HG03457 (cell line): ENCODE measurements at regions not wholly inside any gene's neighbourhood (a gene's known extent, or its start where the extent isn't known, plus 50 kb on each side); places are given as distances from the start of the nearest gene placed in this dataset.

Source experiments
- ATAC-seq: cut with Tn5 transposase; IDR thresholded peaks from one replicate; pipeline ENCODE4 v1.9.1; 2021; ENCODE audit warnings: moderate number of reproducible peaks; ENCODE audit not compliant: unreplicated experiment

DNA sequence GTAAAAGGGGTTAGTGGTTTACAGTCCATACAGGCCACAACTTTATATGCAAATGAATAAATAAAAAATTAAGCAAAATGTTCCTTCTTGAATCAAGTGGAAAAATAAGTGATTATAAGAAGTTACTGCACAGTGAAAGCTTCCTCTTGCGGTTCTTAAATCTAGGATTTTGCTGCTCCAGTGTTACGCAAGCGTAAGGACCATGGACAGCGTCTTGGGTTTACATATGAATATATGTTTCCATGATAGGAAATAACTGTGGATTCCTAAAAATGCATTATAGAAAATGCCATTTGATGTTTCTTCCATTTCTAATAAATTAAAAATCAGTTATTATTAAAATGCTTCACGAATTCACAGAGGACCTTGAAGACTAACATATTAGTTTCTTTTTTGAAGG lies 176.6 kb upstream of the POU3F2 start:
- no peak for ATAC-seq

DNA sequence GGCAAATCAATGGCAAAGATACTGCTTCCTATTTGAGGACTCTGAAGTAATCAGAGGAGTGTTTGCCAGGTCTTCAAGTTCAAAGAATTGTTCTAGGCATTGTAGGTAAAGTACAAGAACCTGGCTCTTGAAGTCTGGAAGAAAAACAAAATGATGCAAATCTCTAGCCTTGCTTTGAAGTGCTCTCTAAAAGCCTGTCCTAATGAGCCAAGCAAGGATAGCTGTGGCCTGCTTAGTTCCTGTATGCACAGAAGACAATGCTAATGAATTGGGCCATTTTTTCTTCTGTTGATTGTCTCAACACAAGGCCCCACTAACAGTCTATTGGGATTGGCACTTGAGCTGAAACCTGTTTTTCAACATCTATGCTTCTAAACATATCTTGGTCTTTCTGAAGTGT lies 165.0 kb upstream of the POU3F2 start:
- no peak for ATAC-seq

DNA sequence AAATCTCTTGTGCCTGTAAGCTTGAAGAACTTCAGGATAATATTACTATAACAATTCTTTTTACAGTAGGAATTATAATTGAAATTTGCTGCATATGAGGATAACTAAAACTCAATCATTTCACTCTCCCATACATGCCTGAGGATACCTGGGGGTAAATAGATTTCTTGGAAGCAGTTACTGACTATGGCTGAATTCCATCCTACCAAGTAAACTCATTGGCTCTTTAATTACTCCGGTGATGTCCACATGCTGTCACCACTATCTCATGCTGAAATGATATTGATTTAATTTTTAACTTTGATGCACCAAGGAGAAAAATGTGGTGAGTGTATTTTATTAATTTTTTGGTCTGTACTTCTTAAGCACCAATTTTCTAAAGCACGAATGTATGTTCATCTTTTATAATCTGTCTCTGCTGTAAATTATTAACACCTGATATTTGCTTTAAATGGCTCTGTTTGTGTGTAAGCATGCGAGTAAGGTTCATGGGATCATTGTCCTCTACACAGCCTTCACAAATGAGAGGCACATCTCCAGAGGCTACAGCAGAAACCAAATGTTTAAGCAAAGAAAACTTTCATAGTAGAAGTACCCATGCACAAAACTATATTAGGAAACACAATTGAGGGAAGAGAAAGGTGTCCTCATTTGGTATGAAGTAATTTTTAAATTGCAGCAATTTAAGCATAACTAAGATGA lies 164.2 kb upstream of the POU3F2 start:
- ATAC-seq, result no peak

DNA sequence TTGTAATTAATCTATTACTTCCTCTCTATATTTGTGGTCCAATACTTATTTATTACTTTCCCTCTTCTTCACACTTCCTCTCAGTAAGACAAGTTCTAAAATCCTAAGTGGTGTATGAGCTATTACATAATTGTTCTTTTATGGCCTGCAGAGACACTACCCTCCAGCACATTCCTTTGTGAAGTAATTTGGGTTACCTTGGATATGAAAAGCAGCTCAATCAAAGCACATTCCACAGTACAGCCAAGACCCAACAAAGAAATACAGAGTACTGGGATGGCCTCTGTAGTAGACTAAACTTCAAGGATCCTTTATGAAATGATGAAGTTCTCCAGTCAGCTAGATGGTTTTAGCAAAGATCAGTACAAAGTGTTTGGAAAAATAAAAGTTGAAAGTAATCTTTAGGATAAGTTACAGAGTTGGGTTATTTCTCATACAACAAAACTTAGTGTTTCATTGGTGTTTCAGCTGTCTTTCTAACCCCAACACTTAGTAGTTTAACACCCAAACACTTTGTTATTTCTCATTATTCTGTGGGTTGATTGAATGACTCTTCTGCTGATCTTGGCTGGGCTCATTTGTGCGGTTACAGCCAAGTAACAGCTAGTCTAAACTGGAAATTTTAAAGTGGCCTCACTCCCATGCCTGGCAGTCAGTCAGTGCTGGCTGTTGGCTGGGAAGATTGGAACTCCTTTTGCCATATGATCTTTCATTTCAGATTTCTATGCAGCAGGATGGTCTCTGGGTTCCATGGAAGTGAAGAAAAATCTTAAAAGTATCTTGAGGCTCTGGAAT lies 161.5 kb upstream of the POU3F2 start:
- ATAC-seq, result no peak

DNA sequence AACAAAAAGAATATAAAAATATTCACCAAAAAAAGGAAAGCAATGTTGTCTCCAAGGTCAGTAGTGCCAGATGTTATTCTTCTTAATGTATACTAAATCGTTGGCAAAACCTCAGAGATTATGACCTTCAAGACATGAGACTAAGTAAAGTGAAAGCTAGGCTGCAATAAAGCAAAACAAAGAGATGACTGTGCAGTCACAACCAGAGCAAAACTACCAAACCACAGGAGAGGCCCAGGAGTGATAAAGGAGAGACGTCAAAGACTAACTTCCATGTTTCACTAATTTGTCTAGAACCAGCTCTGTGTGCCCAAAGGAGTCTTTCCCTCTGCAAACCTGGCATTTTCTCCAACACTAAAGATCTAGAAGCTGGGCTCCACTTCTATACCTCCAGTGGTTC lies 155.9 kb upstream of the POU3F2 start:
- ATAC-seq, result no peak

DNA sequence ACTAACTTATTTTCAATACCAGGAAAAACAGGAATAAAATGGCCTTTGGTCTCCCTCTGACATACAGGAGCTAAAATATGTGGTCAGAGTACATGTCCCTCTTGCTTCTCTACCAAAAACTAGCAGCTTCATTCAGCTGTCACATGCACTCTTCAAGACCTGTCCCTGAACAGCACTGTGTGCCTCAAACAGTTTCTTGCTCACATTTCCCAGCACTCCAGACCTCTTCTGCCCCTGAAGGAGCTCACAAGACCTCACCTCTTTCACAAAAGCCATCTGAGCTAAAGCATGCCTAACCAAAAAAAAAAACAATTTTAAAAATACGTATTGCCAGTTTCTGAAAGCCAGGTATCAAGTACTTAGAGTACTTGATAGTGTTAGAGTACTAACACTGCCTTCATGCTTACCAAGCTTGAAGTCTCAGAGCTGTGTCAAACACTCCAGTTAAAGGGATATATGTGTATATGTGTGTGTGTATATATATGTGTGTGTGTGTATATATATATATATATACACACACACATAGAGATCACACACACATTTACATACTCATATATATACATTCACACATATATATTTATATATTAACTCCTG lies 148.3 kb upstream of the POU3F2 start:
- no peak for ATAC-seq

DNA sequence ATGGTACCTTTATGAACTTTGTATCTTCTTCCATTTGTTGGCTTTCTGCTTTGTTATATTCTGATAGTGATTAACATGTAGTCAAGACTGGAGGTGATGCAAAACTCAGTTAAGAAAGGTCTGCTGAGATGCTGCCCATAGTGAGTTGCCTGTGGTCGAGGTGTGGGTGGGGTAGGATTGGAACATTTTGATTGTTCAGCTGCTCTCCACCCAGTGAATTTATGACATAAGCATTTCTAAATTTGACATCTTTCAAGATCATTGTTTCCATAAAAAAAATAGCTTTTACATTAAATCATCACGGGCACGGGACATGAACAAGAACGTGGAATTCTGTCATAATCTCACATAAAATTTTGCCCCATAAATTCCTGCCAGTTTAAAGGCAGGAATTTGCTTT lies 146.6 kb upstream of the POU3F2 start:
- ATAC-seq, result no peak

DNA sequence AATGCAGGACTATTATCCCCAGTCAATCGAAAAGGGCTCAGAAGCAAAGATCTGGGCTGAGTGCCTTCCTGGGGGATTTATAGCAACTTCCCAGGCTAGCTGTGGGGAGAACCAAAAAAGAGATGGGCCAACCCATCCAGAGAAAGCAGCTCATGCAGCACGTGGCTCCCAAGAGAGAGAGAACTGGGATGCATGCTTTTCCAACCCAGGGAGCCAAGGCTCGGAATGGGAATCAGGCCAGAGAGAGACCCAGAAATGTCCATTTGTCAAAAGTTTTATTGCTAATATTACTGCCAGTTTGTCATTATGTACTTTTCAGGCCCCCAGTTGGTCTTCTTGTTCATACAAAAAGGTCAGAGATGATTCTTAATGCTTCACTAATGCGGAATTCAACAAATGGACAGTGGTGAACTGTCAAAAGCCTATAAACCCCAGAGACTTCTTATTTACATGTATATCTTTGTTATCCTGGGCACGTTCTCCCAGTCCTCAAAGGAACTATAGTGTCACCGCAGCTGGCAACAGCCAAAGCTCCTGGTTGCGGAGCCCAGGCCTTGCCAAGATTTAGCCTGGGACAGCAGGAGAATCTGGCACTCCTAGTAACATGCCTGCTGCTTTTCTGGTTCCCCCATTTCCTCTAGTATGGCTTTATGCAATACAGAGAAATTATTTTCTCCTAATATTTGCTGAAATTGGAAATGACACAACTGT lies 139.1 kb upstream of the POU3F2 start:
- no peak for ATAC-seq

DNA sequence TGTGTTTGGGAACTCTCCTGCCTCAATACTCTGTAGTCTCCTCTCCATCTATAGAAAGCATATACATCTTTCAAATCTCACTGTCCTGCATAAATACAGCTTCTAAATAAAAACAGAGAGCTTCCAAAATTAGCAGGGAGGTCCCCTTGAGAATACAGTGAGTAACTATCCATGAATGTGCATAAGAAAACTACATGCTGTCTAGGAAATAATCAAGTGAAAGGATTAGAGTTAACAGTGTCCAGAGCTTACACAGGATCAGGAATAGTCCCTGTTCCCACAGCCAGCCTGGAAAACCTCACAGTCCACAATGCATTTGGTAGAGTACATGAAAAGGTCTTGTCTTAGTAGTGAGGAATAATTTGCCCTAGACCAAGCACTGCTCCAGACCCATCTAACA lies 123.0 kb upstream of the POU3F2 start:
- ATAC-seq, result no peak

DNA sequence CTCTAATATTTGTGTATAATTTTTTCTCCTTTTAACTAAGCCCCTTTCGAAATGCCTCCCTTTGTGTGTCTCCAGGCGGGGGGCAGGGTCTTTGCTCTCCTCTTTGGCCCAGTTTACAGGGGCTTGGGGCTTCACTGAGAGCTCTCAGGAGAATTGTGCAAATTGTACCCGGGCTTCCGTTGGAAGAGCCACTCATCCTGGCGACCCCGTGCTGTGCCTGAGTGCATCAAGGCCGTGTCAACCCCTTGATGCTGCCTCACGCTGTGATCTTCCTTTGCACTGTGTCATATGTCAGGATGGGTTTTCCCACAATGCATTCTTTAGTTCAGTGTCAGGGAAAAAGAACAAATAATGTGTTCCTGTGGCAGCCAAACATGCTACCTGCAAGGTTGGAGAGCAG lies 118.0 kb upstream of the POU3F2 start:
- no peak for ATAC-seq

DNA sequence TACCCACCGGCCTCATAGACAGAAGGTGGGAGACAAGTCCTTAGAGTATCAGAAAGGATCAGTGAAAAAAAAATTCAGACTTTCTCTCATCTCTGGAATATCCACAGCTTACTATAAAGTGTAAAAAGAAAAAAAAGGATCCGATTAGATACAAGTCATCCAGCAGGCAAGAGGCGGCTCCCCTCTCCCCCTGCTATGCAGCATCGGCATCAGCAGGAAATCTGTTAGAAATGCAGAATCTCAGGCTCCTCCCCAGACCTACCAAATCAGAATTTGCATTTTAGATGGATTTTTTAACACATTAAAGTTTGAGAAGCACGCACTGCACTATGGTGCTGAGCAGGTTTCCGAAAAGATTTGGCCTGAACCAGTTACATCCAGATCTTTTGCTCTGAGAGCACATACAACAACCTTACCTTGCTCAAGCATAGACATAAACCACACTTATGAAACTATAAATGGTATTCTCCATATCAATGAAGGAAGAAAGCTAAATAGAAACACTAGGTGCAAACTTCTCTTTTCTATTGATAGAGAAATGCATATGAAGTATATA lies 117.0 kb upstream of the POU3F2 start:
- ATAC-seq, result no peak

DNA sequence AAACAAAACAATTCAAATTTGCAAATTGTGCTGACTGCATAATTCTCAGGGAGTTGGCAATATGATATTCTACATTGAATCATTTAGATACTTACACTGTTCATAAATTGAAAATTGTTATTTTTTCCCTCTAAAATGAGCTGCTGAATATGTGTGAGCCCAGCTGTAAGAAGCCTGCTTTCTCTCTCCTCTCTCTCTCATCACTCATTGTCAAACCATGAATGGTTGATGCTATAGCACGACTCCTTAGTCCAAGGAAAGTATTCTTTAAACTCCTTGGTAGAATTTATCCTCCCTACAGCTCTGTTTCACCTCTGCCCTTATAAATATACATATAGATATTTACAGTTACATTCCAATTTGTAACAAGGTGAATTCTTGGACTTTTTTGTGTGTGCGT lies 116.4 kb upstream of the POU3F2 start:
- no peak for ATAC-seq

DNA sequence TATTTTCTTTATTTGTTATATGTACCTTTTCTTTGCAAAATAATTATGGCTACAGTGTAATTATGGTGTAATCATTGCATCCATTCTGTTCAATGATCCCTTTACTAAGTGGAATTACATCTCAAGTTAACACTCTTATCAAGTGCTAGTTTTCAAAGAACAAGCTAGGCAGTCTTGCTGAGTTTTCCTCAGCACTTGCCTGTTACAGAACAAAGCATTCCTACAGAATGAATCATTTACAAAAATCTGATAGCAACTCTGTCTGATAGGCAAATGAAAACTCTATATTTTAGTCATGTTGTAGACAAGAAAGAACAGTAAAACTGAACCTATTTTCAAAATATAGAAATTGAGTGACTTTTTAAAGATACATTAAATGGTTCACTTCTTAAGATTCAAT lies 109.8 kb upstream of the POU3F2 start:
- no peak for ATAC-seq

DNA sequence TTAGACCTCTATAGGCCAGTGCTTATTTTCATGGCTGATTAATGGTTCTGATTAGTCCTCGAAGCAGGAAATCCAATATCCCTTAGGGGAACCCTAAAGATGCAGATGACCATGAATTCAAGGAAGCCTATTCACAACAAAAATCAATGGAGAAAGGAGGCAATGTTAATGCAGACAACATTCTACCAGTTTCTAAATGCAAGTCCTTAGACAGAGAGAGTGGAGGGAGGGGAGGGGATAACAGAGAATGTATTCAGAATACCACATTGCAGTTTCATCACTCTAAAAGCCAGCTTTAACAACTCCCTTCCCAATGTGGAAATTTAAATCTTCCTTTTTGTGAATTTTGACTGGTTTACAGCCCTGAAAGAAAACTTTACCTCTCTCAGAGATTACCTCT lies 87.1 kb upstream of the POU3F2 start:
- no peak for ATAC-seq

DNA sequence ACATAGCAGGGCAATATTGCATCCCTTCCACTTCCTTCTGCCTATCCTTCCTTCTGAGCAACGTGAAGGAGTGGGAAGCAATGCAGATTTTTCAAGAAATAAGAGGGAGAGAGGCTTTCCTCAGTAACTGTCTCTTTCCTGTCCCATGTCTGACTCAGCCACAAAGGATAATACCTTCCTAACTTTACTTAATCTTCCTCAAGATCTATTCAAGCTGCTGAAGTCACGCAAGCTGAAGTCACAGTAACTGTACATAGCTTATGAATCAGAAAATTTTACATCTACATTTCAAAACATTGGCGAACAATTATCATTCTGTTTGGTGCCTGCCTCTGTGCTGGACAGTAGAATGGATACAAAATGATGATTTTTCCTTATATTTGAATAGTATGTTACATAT lies 86.4 kb upstream of the POU3F2 start:
- ATAC-seq, result no peak

DNA sequence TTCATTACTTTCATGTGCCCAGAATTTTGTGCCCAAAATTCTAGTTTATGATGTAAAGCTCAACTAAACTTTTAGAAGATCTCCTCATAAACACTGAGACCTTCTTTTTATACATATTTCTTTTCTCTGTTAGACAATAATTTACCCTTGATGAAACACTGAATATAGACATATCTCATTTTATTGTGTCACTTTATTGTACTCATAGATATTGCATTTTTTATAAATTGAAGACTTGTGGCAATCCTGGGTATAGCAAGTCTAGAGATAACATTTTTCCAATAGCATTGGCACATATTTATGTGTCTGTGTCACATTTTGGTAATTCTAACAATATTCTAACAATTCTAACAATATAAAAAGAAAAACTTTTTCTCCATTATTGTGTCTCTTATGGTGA lies 74.9 kb upstream of the POU3F2 start:
- ATAC-seq, result no peak

DNA sequence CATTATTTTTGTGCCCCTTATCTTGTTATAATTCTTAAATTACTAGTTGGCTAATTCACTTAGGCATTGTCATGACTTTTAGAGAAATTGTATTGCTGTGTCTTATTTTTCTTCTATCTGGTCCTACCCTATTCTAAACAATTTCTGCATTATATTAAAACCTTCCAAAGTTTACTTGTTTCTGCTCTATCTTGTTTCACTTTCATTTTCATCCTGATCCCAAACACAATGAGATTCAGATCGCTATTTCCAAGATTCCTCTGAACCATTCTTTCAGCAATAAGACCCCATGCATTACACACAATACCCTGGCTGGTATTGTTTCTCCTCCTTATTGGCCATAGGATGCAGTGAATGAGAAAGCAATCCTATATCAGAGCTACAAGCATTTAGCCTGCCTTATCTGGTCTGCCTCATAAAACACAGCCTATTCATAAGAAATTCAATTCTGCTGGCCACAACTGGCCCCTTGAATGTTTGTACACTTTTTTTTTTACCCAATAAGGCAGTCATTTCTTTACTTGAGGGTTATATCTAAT lies 69.9 kb upstream of the POU3F2 start:
- no peak for ATAC-seq

DNA sequence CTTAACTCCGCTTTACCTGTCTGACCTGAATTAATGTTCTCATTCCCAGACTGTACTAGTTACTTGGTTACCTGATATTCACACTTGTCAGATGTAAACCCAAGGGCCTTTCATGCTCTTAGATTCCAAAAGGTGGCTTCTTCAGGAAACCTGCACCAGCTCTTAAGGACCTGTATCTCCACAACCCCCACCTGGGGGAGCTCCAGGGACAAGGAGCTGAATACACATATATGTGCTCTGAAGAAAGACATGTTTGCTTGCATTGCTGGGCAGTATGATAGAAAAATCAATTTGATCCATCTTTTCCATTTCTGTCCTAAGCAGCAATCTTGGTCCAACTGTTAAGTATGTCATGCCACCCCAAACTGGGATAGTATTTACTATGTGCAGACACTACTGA lies 64.8 kb upstream of the POU3F2 start:
- no peak for ATAC-seq

DNA sequence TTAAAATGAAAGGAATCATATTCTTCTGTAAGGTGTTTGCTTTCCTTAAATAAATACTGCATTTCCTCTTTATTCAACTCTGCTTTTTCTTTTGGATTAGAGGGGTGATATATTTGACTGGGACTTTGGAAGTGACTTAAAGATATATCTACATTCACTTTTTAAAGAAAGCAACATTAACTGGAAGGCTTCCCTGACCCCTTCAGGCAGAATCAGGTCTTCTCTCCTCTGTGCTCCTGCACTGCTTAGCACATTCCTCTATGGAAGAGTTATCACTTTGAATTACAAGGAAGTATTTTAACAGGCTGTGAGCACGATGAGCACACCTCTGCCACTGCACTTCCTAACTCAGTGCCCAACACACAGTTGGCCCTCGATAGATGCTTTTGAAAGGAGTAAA lies 59.2 kb upstream of the POU3F2 start:
- ATAC-seq, result no peak

DNA sequence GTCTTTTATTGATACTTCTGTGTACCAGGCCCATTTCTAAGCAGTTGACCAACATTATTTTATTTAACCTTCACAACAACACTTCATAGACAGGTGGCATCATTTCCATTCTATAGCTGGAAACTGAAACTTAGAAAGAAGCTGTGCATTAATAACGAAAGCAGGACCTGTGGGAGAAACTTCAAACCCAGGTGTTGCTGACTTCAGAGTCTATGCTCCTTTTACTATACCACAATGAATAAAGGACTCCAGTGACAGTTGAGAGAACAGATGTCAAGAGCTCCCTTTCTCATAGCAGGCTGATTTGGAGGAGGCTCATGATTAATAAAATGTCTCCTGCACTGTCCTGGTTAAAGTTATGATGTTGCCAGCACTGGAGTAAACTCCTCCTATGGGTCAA lies 56.6 kb upstream of the POU3F2 start:
- ATAC-seq, result peak; percentile 98

DNA sequence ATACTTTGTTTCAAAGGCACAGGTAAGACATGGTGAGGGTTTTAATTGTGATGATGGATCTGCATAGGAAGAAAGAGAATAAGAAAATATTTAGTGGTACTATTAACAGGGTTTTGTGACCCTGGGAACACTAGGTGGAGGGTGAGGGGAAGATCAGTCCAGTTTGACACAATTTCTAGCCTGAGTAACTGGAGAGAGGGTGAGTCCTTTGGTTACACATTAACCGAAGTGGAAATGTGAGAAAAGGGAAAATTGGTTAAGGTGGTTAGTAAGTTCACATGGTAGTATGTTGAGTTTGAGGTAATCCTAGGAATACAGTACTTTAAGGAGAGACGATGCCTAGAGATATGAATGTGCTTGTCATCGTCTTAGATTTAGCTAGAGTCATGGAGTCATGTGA lies 54.8 kb upstream of the POU3F2 start:
- ATAC-seq, result no peak
